ENCODE measurements at regions not wholly inside any gene's neighbourhood (a gene's known extent, or its start where the extent isn't known, plus 50 kb on each side); places are given as distances from the start of the nearest gene placed in this dataset.

GRCh38 chr7:156279635-156280034, 360.9 kb upstream of the RNF32 start (continued):
- TF ChIP-seq MBNL3 (CRISPR knock-in tag; conservative IDR thresholded peaks at IDR 0.05) = no peak
- TF ChIP-seq ZNF788 (CRISPR knock-in tag; IDR thresholded peaks at IDR 0.05; ENCODE audit: borderline replicate concordance) = no peak
- TF ChIP-seq ZNF543 (CRISPR knock-in tag; IDR thresholded peaks at IDR 0.05) = no peak
- TF ChIP-seq HOXA9 (CRISPR knock-in tag; IDR thresholded peaks at IDR 0.05; ENCODE audit: borderline replicate concordance) = no peak
- TF ChIP-seq, protein P1, sequence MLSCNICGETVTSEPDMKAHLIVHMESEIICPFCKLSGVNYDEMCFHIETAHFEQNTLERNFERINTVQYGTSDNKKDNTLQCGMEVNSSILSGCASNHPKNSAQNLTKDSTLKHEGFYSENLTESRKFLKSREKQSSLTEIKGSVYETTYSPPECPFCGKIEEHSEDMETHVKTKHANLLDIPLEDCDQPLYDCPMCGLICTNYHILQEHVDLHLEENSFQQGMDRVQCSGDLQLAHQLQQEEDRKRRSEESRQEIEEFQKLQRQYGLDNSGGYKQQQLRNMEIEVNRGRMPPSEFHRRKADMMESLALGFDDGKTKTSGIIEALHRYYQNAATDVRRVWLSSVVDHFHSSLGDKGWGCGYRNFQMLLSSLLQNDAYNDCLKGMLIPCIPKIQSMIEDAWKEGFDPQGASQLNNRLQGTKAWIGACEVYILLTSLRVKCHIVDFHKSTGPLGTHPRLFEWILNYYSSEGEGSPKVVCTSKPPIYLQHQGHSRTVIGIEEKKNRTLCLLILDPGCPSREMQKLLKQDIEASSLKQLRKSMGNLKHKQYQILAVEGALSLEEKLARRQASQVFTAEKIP (CRISPR knock-in tag; IDR thresholded peaks at IDR 0.05; ENCODE audit: borderline replicate concordance) = no peak
- TF ChIP-seq DNMT1 (CRISPR knock-in tag; IDR thresholded peaks at IDR 0.05) = no peak
- no peak for TF ChIP-seq TRAFD1 (CRISPR knock-in tag; IDR thresholded peaks at IDR 0.05; ENCODE audit: borderline replicate concordance)

DNA sequence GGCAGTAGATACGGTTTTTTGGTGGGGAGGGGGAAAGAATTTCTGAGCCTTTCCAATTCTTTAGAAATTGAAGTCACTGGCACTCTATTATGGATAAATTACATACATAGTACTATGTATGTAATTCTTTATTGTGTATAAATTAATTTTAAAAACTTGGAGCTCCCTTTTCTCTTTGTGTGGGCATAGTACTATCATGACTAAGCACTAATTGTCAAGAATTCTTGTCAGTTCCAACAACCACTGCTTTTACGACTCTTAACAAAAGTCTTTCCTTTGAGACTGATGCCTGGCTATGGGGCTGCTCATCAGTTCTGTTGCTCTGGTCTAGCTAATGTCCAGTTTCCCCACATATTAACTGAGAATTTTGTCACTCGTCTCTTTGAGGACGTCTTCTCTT, 365.3 kb upstream of the RNF32 start:
- 43% methylated on average over 4 of the region's 4 CpGs for WGBS (ENCODE audit: low lambda C conversion rate)
- Histone ChIP-seq H2AFZ (ENCODE audit: low read length) (no peak overlapping the region), H3K36me3 (replicated peaks in 1 of 2; ENCODE audit: control insufficient read depth in 1 of 2, insufficient read depth in 2 of 2, low read length in 2 of 2) (no peaks in the 10 kb centered on the region), H3K27me3 (ENCODE audit: control insufficient read depth in 1 of 2, insufficient read depth in 2 of 2, low read length in 2 of 2) (peaks cover 2 to 13% of the 10 kb centered on the region in 2 experiments; a peak in 3 of 5 replicates), H3K27ac (ENCODE audit: extremely low read length, insufficient read depth, low read length) (no peak overlapping the region), H3K9me3 (ENCODE audit: low read length) (no peaks in the 10 kb centered on the region), H3K4me2 (ENCODE audit: low read depth, low read length) (no peak overlapping the region), H3K9ac (ENCODE audit: insufficient read depth, low read depth, low read length) (no peak overlapping the region), H3K4me3 (replicated peaks in 1 of 3; ENCODE audit: insufficient read depth in 1 of 3, low read depth in 2 of 3, low read length in 3 of 3) (no peak overlapping the region), H3K79me2 (ENCODE audit: insufficient read depth, low read length) (no peaks in the 10 kb centered on the region), H3K4me1 (ENCODE audit: insufficient read depth, low read length) (no peaks in the 10 kb centered on the region), H4K20me1 (ENCODE audit: insufficient read depth, low read length) (no peaks in the 10 kb centered on the region)
- no peak for DNase-seq (ENCODE audit: low spot score)
- in situ Hi-C loops (cut with HindIII; ENCODE audit: extremely low pct_ligation_motif_present, low pct_unique_long_range_greater_than_20kb) = no loop called here
- ChIA-PET CTCF (ENCODE audit: low intra/inter-chr PET ratio, low total read pairs) (no interaction called here), POLR2A (no interaction called here)
- ATAC-seq = no peak
- FAIRE-seq = no peak
- TF ChIP-seq NFE2L2 (IDR thresholded peaks at IDR 0.05; ENCODE audit: low read length) (0 out of 2 replicates have a peak, but pooled peaks have one; percentile 24), HHEX (CRISPR knock-in tag; IDR thresholded peaks at IDR 0.05) (no peak)
- intact Hi-C loops (cut with micrococcal nuclease; ENCODE audit: unreplicated experiment) = no loop called here
- BruUV-seq (replicated peaks) = no TSS peak

Data from HepG2 (cell line).